Heart left ventricle (tissue), 16 donors: ENCODE measurements at regions not wholly inside any gene's neighbourhood (a gene's known extent, or its start where the extent isn't known, plus 50 kb on each side); places are given as distances from the start of the nearest gene placed in this dataset.
"Not testable (repeated sequence)": the region's sequence is repeated elsewhere in the genome, so short reads cannot be mapped to it uniquely, and the experiment has no call there.

Experiments used
- ATAC-seq, 4 donors: fragments of 200-7000 bp; cut with Tn5 transposase; one replicate each; pipeline ENCODE4 v1.9.1; 2020 to 2022; ENCODE audit warnings: moderate library complexity in 4 of 4, mild to moderate bottlenecking in 3 of 4, moderate number of reproducible peaks in 1 of 4
- DNase-seq, 5 donors: peaks; one replicate each; pipeline ENCODE4 v3.0.0-alpha.2; 2020
- H3K27ac ChIP-seq, 12 donors: fragments of 200-600 bp; sonication (generic) in 4 of 12; one replicate each; pipeline versions ENCODE4 v1.5.0 to v1.8.0; 2016 to 2022; ENCODE audit warnings: mild to moderate bottlenecking in 2 of 12
- H3K27me3 ChIP-seq, 9 donors: fragments of 200-600 bp; sonication (generic) in 2 of 9; one replicate each; pipeline versions ENCODE4 v1.5.1 to v1.8.0; 2016 to 2022; ENCODE audit warnings: mild to moderate bottlenecking in 3 of 9
- H3K36me3 ChIP-seq, 9 donors: fragments of 200-600 bp; sonication (generic) in 2 of 9; one replicate each; pipeline versions ENCODE4 v1.5.0 to v1.8.0; 2018 to 2022; ENCODE audit warnings: mild to moderate bottlenecking in 2 of 9
- H3K4me1 ChIP-seq, 12 donors: fragments of 200-600 bp; sonication (generic) in 4 of 12; one replicate each; pipeline versions ENCODE4 v1.5.0 to v1.8.0; 2016 to 2022; ENCODE audit warnings: mild to moderate bottlenecking in 3 of 12
- H3K4me3 ChIP-seq, 12 donors: fragments of 200-600 bp; sonication (generic) in 4 of 12; one replicate each; pipeline versions ENCODE4 v1.5.0 to v1.8.0; 2017 to 2022; ENCODE audit warnings: mild to moderate bottlenecking in 9 of 12, moderate library complexity in 4 of 12
- H3K9me3 ChIP-seq, 12 donors: fragments of 200-600 bp; sonication (generic) in 4 of 12; one replicate each; pipeline versions ENCODE4 v1.5.0 to v1.8.0; 2016 to 2022; ENCODE audit warnings: mild to moderate bottlenecking in 1 of 12
- CTCF ChIP-seq, 12 donors: fragments of 200-600 bp; sonication (generic) in 4 of 12; IDR thresholded peaks; one replicate each; pipeline versions ENCODE4 v1.5.0 to v1.8.0; 2018 to 2022; ENCODE audit warnings: antibody characterized with exemption in 12 of 12, mild to moderate bottlenecking in 5 of 12
- POLR2A ChIP-seq, 2 donors: fragments of 450-650 bp; IDR thresholded peaks; one replicate each; pipeline ENCODE4 v1.6.1; 2017; ENCODE audit warnings: antibody characterized with exemption in 2 of 2, mild to moderate bottlenecking in 2 of 2, moderate library complexity in 2 of 2
- WGBS, 4 donors: extraction: QIAGEN DNeasy Blood & Tissue Kit in 2 of 4; methylation state at CpG; one replicate each; pipeline versions ENCODE4 v1.1.5 to v1.1.7; 2013 to 2018; 5-methylcytosine and 5-hydroxymethylcytosine counted together
- intact Hi-C, 10 donors: fragments of 100-400 bp; cut with DNase I; formaldehyde crosslinking; loops; one replicate each; pipeline versions ENCODE4 v1.11.1 to v1.14.2; 2022
- donor health status: ischemic (EF 13 %, LVEDD 7.1; RV severe dilation, severe dysfunction).
- donor health status: healthy with polysubstance abuse.
- donor health status: DM: no; HTN: yes; CAD: no.
- donor health status: DM: no; HTN: no; CAD: no.
- donor health status: ischemic (EF 25% LVEDD 6.9; RV normal size, moderate dysfunction).
- donor health status: ischemic (EF 25% LVEDD 5.7; RV mildly dilated, moderate dysfunction).
- donor health status: healthy.
- donor health status: DM: yes; HTN: yes; CAD: no.
- donor health status: ischemic (EF 35%, LVEDD 5.7; RV mildly dilated, moderate dysfunction).
- donor health status: nonischemic (EF 11% LVEDD 7.7; RV severe dilation, severe dysfunction).
- donor health status: DM: yes; HTN: yes; CAD: no.
- donor health status: PGD.
- donor health status: ischemic (EF 29% LVEDD 5.4; RV normal size, mild dysfunction).
- donor health status: nonischemic (EF 23%, LVEDD 6.1; RV moderate dilation, normal function).

- Histone ChIP-seq H3K4me3 (no peak overlapping the region), H3K4me1 (no peaks in the 10 kb centered on the region), H3K36me3 (no peaks in the 10 kb centered on the region), H3K27me3 (no peaks in the 10 kb centered on the region), H3K27ac (no peak overlapping the region), H3K9me3 (no peaks in the 10 kb centered on the region)
- 75 to 87% (median 83%) methylated on average over 3 of the region's 3 CpGs for WGBS, 4 donors
- ATAC-seq (no peak), DNase-seq (no peak)
- TF ChIP-seq CTCF (IDR thresholded peaks at IDR 0.05) = no peak
- TF ChIP-seq POLR2A (IDR thresholded peaks at IDR 0.05) = no peak
- intact Hi-C loops = no loop called here
Measured at GRCh38 chr2:153532140-153532539, 53.6 kb upstream of the RPRM start.

- WGBS, 4 donors = 88 to 92% (median 90%) methylated on average over 4 of the region's 4 CpGs
- H3K9me3 ChIP-seq, H3K27me3 ChIP-seq, H3K4me1 ChIP-seq, intact Hi-C loops, H3K27ac ChIP-seq, DNase-seq, H3K36me3 ChIP-seq, H3K4me3 ChIP-seq, ATAC-seq: not testable (repeated sequence)
Measured at GRCh38 chr2:153533803-153534202, 55.2 kb upstream of the RPRM start.

- 74 to 83% (median 78%) methylated on average over 7 of the region's 7 CpGs for WGBS, 4 donors
- H3K9me3 ChIP-seq, DNase-seq, intact Hi-C loops, ATAC-seq, H3K27ac ChIP-seq, H3K4me1 ChIP-seq, H3K36me3 ChIP-seq, H3K27me3 ChIP-seq, H3K4me3 ChIP-seq: not testable (repeated sequence)
Measured at GRCh38 chr2:153534590-153534989, 56.0 kb upstream of the RPRM start.

GRCh38 chr2:153536115-153536514 lies 57.6 kb upstream of the RPRM start:
- no peak overlapping the region for H3K4me3 ChIP-seq
- no peaks in the 10 kb centered on the region for H3K4me1 ChIP-seq
- ATAC-seq (no peak), DNase-seq (no peak)
- intact Hi-C loops = no loop called here
- H3K27ac ChIP-seq = no peak overlapping the region
- peaks cover 0 to 12% (median 0%) of the 10 kb centered on the region in 12 donors for H3K9me3 ChIP-seq
- no peaks in the 10 kb centered on the region for H3K27me3 ChIP-seq
- TF ChIP-seq CTCF (IDR thresholded peaks at IDR 0.05) (no peak), POLR2A (IDR thresholded peaks at IDR 0.05) (no peak)
- H3K36me3 ChIP-seq = no peaks in the 10 kb centered on the region

- H3K4me3 ChIP-seq, H3K4me1 ChIP-seq, H3K36me3 ChIP-seq, DNase-seq, H3K27me3 ChIP-seq, ATAC-seq, H3K27ac ChIP-seq, intact Hi-C loops: not testable (repeated sequence)
- no CpG with 5 or more reads among the region's 1 CpG for WGBS, 4 donors
- peaks cover 0 to 12% (median 0%) of the 10 kb centered on the region in 12 donors for H3K9me3 ChIP-seq
Measured at GRCh38 chr2:153538102-153538501, 59.5 kb upstream of the RPRM start.

- TF ChIP-seq CTCF (IDR thresholded peaks at IDR 0.05) = no peak
- no peak for TF ChIP-seq POLR2A (IDR thresholded peaks at IDR 0.05)
- 37 to 41% (median 39%) methylated on average over 5 of the region's 5 CpGs for WGBS, 4 donors
- H3K4me1 ChIP-seq = no peaks in the 10 kb centered on the region
Measured at GRCh38 chr2:153543635-153544071, 65.1 kb upstream of the RPRM start.

More at GRCh38 chr2:153543635-153544071, 65.1 kb upstream of the RPRM start:
- DNase-seq (no peak), ATAC-seq (no peak)
- H3K36me3 ChIP-seq = no peaks in the 10 kb centered on the region
- no peak overlapping the region for H3K4me3 ChIP-seq
- H3K9me3 ChIP-seq = peaks cover 0 to 8% (median 0%) of the 10 kb centered on the region in 12 donors
- intact Hi-C loops = no loop called here
- H3K27ac ChIP-seq = no peak overlapping the region
- no peaks in the 10 kb centered on the region for H3K27me3 ChIP-seq
